Ramos (cell line): ENCODE measurements at regions not wholly inside any gene's neighbourhood (a gene's known extent, or its start where the extent isn't known, plus 50 kb on each side); places are given as distances from the start of the nearest gene placed in this dataset.

Experiments
- in situ Hi-C: fragments of 300-500 bp; cut with MboI; formaldehyde crosslinking; loops from one replicate; pipeline ENCODE4 v1.14.3; 2022; ENCODE audit warnings: low sequenced_read_pairs; ENCODE audit not compliant: unreplicated experiment

GRCh38 chr18:76656925-76657827, 162.1 kb upstream of the ZNF516 start:
- in situ Hi-C loops, result no loop called here

- in situ Hi-C loops, result no loop called here
Measured at GRCh38 chr18:76654577-76654976, 159.5 kb upstream of the ZNF516 start.

- in situ Hi-C loops, result no loop called here
Measured at GRCh38 chr18:76647322-76647721, 152.3 kb upstream of the ZNF516 start.

GRCh38 chr18:76644580-76644979, 149.5 kb upstream of the ZNF516 start:
- in situ Hi-C loops, result no loop called here

GRCh38 chr18:76643996-76644395, 149.0 kb upstream of the ZNF516 start:
- in situ Hi-C loops, result no loop called here

- in situ Hi-C loops, result no loop called here
Measured at GRCh38 chr18:76643199-76643598, 148.2 kb upstream of the ZNF516 start.

GRCh38 chr18:76640438-76640837, 145.4 kb upstream of the ZNF516 start:
- in situ Hi-C loops, result no loop called here

GRCh38 chr18:76634564-76634963, 139.5 kb upstream of the ZNF516 start:
- in situ Hi-C loops, result no loop called here

GRCh38 chr18:76633588-76634269, 138.7 kb upstream of the ZNF516 start:
- in situ Hi-C loops, result no loop called here

- in situ Hi-C loops, result no loop called here
Measured at GRCh38 chr18:76627444-76627843, 132.4 kb upstream of the ZNF516 start.

- in situ Hi-C loops, result no loop called here
Measured at GRCh38 chr18:76626991-76627390, 131.9 kb upstream of the ZNF516 start.

GRCh38 chr18:76622651-76623050, 127.6 kb upstream of the ZNF516 start:
- in situ Hi-C loops, result no loop called here

GRCh38 chr18:76621782-76622495, 126.9 kb upstream of the ZNF516 start:
- in situ Hi-C loops, result no loop called here

- in situ Hi-C loops, result no loop called here
Measured at GRCh38 chr18:76621226-76621625, 126.2 kb upstream of the ZNF516 start.

- in situ Hi-C loops, result no loop called here
Measured at GRCh38 chr18:76620321-76621170, 125.5 kb upstream of the ZNF516 start.

GRCh38 chr18:76619621-76620315, 124.7 kb upstream of the ZNF516 start:
- in situ Hi-C loops, result no loop called here

GRCh38 chr18:76619261-76619620, 124.2 kb upstream of the ZNF516 start:
- in situ Hi-C loops, result no loop called here

- in situ Hi-C loops, result no loop called here
Measured at GRCh38 chr18:76618721-76619120, 123.7 kb upstream of the ZNF516 start.

GRCh38 chr18:76616373-76616772, 121.3 kb upstream of the ZNF516 start:
- in situ Hi-C loops, result no loop called here
